ENCODE measurements at regions not wholly inside any gene's neighbourhood (a gene's known extent, or its start where the extent isn't known, plus 50 kb on each side); places are given as distances from the start of the nearest gene placed in this dataset.

DNA sequence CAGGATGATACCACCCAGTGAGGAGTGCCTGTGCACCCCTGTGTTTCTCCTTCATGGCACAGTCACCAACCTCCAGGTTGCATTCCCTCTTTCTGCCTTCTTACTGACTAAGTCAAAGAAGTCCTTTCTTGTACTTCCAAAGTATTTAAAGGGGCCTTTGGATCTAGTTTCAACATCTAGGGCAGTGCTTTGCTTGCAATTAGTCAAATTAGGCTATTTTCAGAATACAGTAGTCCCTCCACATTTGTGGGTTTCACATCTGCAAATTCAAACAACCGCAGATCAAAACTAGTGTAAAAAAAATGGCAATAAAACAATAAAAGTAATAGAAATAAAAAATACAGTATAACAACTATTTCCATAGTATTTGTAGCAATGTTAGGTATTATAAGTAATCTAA, 333.9 kb upstream of the SEMA6A start:
- Histone ChIP-seq H3K9me3 (ENCODE audit: control insufficient read depth, low read depth, low read length) (no peaks in the 10 kb centered on the region), H3K18ac (ENCODE audit: insufficient read length, low read depth, low read length) (no peak overlapping the region), H3K79me1 (ENCODE audit: insufficient read depth, low read depth, low read length, poor library complexity, severe bottlenecking) (no peaks in the 10 kb centered on the region), H3K27ac (ENCODE audit: insufficient read length, low read depth, low read length) (no peak overlapping the region), H2AFZ (ENCODE audit: low read length) (no peak overlapping the region), H3K79me2 (ENCODE audit: insufficient read depth, low read length) (no peaks in the 10 kb centered on the region), H4K91ac (ENCODE audit: insufficient read length, low read depth, low read length) (no peak overlapping the region), H2BK120ac (ENCODE audit: low read depth, low read length, poor library complexity, severe bottlenecking) (no peak overlapping the region), H4K20me1 (ENCODE audit: control insufficient read depth, insufficient read depth, insufficient read length) (no peaks in the 10 kb centered on the region), H3T11ph (ENCODE audit: low read length) (no peak overlapping the region), H3K14ac (ENCODE audit: insufficient read depth, low read length) (no peak overlapping the region), H3K23me2 (ENCODE audit: insufficient read length, low read depth, low read length, poor library complexity, severe bottlenecking) (no peaks in the 10 kb centered on the region), H4K8ac (replicated peaks; ENCODE audit: insufficient read length, low read depth, low read length) (no peak overlapping the region), H3K23ac (ENCODE audit: insufficient read length, low read depth, low read length) (no peak overlapping the region), H2BK5ac (ENCODE audit: insufficient read length, low read length) (no peak overlapping the region), H4K5ac (ENCODE audit: insufficient read length, low read depth, low read length) (no peak overlapping the region), H3K56ac (ENCODE audit: insufficient read length, low read depth, low read length) (no peak overlapping the region), H3K27me3 (ENCODE audit: insufficient read depth, low read length) (no peaks in the 10 kb centered on the region), H3K9ac (ENCODE audit: extremely low read depth, insufficient read length, low read length) (no peak overlapping the region), H3K4me2 (ENCODE audit: insufficient read depth, insufficient read length, low read length) (no peak overlapping the region), H2BK15ac (ENCODE audit: low read depth, low read length) (no peak overlapping the region), H2BK20ac (ENCODE audit: low read depth, low read length, poor library complexity, severe bottlenecking) (no peak overlapping the region), H3K4ac (ENCODE audit: low read depth, low read length) (no peak overlapping the region), H3K4me1 (ENCODE audit: insufficient read depth, low read length) (no peaks in the 10 kb centered on the region), H2AK5ac (ENCODE audit: insufficient read length, low read length) (no peak overlapping the region), H2BK12ac (ENCODE audit: insufficient read length, low read depth, low read length) (no peak overlapping the region)
- TF ChIP-seq, protein P1, sequence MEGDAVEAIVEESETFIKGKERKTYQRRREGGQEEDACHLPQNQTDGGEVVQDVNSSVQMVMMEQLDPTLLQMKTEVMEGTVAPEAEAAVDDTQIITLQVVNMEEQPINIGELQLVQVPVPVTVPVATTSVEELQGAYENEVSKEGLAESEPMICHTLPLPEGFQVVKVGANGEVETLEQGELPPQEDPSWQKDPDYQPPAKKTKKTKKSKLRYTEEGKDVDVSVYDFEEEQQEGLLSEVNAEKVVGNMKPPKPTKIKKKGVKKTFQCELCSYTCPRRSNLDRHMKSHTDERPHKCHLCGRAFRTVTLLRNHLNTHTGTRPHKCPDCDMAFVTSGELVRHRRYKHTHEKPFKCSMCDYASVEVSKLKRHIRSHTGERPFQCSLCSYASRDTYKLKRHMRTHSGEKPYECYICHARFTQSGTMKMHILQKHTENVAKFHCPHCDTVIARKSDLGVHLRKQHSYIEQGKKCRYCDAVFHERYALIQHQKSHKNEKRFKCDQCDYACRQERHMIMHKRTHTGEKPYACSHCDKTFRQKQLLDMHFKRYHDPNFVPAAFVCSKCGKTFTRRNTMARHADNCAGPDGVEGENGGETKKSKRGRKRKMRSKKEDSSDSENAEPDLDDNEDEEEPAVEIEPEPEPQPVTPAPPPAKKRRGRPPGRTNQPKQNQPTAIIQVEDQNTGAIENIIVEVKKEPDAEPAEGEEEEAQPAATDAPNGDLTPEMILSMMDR (conservative IDR thresholded peaks at IDR 0.05): no peak
- H3K36me3 Mint-ChIP-seq (ENCODE audit: insufficient read depth in 1 of 3, low read depth in 3 of 3): no peaks in the 10 kb centered on the region
- H3K4me1 Mint-ChIP-seq: no peaks in the 10 kb centered on the region; a peak in 1 of 4 replicates
- H3K27ac Mint-ChIP-seq: no peak overlapping the region; a peak in 1 of 7 replicates
- no peak overlapping the region for H3K4me3 Mint-ChIP-seq
- H3K27me3 Mint-ChIP-seq (ENCODE audit: low read depth): no peaks in the 10 kb centered on the region
- no peak for DNase-seq
- no CpG with 5 or more reads among the region's 1 CpG for WGBS (ENCODE audit: extremely low coverage, insufficient read length, low lambda C conversion rate)
- H3K9me3 Mint-ChIP-seq: no peaks in the 10 kb centered on the region
